ENCODE measurements at regions not wholly inside any gene's neighbourhood (a gene's known extent, or its start where the extent isn't known, plus 50 kb on each side); places are given as distances from the start of the nearest gene placed in this dataset.
"Not testable (repeated sequence)": the region's sequence is repeated elsewhere in the genome, so short reads cannot be mapped to it uniquely, and the experiment has no call there.

DNA sequence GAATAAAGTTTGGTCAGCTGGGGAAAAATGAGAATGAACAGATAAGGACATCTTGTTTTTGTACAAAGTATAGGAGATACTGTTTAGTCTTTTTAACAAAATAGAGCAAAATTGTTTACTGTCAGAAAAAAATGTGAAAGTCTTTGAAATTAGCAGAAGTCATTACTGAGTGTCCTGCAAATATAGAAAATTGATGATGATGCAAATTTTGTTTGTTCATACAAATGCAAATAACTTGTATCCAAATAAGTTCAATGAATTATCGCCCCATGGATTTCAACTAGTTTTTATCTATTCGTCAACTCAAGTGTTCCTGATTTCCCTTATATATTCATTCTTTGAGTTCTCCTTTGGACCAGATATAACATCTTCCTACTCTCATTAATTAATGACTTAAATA is 378.0 kb upstream of the SGO1 start:
- no peaks in the 10 kb centered on the region for H3K36me3 ChIP-seq (ENCODE audit: control insufficient read depth, insufficient read depth, low read length)
- no peaks in the 10 kb centered on the region for H3K27me3 ChIP-seq (ENCODE audit: control insufficient read depth, insufficient read depth, low read length)
- no peak for DNase-seq (ENCODE audit: low read depth)
- TF ChIP-seq, protein P1, sequence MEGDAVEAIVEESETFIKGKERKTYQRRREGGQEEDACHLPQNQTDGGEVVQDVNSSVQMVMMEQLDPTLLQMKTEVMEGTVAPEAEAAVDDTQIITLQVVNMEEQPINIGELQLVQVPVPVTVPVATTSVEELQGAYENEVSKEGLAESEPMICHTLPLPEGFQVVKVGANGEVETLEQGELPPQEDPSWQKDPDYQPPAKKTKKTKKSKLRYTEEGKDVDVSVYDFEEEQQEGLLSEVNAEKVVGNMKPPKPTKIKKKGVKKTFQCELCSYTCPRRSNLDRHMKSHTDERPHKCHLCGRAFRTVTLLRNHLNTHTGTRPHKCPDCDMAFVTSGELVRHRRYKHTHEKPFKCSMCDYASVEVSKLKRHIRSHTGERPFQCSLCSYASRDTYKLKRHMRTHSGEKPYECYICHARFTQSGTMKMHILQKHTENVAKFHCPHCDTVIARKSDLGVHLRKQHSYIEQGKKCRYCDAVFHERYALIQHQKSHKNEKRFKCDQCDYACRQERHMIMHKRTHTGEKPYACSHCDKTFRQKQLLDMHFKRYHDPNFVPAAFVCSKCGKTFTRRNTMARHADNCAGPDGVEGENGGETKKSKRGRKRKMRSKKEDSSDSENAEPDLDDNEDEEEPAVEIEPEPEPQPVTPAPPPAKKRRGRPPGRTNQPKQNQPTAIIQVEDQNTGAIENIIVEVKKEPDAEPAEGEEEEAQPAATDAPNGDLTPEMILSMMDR (IDR thresholded peaks at IDR 0.05; ENCODE audit: insufficient read depth, low read length, poor library complexity, severe bottlenecking) = no peak
- H3K4me3 ChIP-seq (ENCODE audit: low read depth, low read length) = no peak overlapping the region

DNA sequence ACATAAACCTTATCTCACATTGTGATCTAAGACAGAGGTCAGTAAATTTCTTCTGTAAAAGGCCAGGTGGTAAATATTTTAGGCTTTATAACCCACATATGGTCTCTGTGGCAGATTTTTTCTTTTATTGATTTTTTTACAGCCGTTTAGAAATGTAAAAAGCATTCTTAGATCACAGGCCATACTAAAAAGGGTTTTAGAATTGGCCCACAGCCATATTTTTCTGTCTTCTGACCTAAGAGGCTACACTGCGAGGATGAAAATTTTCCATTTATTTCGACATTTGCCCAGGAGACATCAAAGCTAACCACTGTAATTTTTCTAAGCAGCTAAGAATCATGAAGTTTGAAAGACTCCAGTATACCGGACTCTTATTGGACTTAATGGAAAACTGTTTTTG is 377.2 kb upstream of the SGO1 start:
- no peak overlapping the region for H3K4me3 ChIP-seq (ENCODE audit: low read depth, low read length)
- no peak for DNase-seq (ENCODE audit: low read depth)
- TF ChIP-seq, protein P1 (IDR thresholded peaks at IDR 0.05; ENCODE audit: insufficient read depth, low read length, poor library complexity, severe bottlenecking) = no peak
- H3K36me3 ChIP-seq (ENCODE audit: control insufficient read depth, insufficient read depth, low read length) = no peaks in the 10 kb centered on the region
- no peaks in the 10 kb centered on the region for H3K27me3 ChIP-seq (ENCODE audit: control insufficient read depth, insufficient read depth, low read length)

DNA sequence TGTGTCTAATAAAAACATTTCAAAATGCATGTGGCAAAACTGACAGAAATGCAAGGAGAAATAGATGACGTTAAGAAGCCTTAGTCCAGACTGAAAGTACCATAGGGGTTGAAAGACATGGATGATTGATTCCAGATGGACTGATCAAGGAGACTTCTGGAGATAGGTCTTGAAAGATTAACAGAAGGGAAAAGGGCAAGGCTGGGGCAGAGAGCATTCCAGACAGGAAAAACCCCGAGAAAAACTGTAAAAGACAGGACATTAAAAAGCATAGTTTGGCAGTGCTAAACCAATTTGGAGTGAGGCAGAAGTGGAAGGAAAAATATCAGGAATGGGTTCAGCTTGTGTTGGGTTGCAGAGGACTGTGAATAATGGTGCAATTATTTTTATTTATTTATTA is 375.2 kb upstream of the SGO1 start:
- DNase-seq (ENCODE audit: low read depth) = no peak
- H3K4me3 ChIP-seq (ENCODE audit: low read depth, low read length) = no peak overlapping the region
- H3K36me3 ChIP-seq (ENCODE audit: control insufficient read depth, insufficient read depth, low read length) = no peaks in the 10 kb centered on the region
- TF ChIP-seq, protein P1 (IDR thresholded peaks at IDR 0.05; ENCODE audit: insufficient read depth, low read length, poor library complexity, severe bottlenecking) = no peak
- H3K27me3 ChIP-seq (ENCODE audit: control insufficient read depth, insufficient read depth, low read length) = no peaks in the 10 kb centered on the region

DNA sequence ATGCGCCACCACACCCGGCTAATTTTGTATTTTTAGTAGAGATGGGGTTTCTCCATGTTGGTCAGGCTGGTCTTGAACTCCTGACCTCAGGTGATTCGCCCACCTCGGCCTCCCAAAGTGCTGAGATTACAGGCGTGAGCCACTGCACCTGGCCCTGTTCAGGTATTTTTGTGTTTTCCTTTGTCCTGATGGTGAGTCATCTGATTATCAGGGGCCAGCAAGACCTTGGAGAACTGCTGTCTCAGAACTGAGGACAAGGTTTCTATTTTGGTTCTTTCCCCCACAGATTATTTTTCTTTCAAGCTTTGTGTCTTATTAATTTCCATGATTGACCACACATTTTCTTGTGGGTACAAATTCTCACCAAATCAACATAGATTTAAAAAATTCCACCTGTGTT is 374.4 kb upstream of the SGO1 start:
- not testable (repeated sequence) for H3K27me3 ChIP-seq (ENCODE audit: control insufficient read depth, insufficient read depth, low read length); H3K36me3 ChIP-seq (ENCODE audit: control insufficient read depth, insufficient read depth, low read length); DNase-seq (ENCODE audit: low read depth); H3K4me3 ChIP-seq (ENCODE audit: low read depth, low read length)

DNA sequence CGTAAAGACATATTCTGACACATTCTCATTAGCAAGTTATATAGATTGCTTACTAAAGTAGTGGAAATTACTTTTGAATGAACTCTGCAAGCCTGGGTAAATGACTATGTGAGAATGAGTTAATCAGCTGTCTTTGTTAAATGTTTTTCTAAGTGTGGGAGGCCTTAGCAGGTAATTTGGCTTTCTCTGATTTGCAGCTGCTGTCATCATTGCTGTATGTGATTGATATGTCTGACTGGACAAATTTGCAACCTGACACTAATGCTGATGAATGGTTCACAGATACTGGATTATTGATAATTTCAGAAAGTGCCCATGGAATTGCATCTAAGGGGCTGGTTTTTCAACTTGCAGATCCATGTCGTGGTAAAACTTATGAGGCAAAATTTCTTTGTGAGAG is 372.2 kb upstream of the SGO1 start:
- no peak for DNase-seq (ENCODE audit: low read depth)

DNA sequence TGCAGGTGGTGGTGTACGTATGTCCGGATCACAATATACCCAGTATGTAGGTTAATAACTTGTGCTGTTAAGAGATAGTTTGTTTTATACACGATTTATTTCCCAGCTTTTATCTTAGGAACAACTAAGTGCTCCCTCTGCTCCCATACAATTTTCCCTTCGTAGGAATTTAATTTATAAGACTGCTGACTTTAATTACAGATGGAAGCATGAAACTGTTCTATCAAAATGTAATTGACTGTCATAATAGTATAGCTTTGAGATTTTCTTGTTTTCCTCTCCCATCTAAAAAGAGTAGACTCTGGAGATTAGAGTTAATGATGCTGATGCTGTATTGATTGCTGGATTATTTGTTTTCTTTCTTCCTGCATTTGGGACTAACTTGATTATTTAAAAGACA is 370.7 kb upstream of the SGO1 start:
- no peaks in the 10 kb centered on the region for H3K27me3 ChIP-seq (ENCODE audit: control insufficient read depth, insufficient read depth, low read length)
- TF ChIP-seq, protein P1 (IDR thresholded peaks at IDR 0.05; ENCODE audit: insufficient read depth, low read length, poor library complexity, severe bottlenecking) = no peak
- no peaks in the 10 kb centered on the region for H3K36me3 ChIP-seq (ENCODE audit: control insufficient read depth, insufficient read depth, low read length)
- DNase-seq (ENCODE audit: low read depth) = no peak
- H3K4me3 ChIP-seq (ENCODE audit: low read depth, low read length) = no peak overlapping the region

More for the DNA sequence above, 372.2 kb upstream of the SGO1 start:
- TF ChIP-seq, protein P1 (IDR thresholded peaks at IDR 0.05; ENCODE audit: insufficient read depth, low read length, poor library complexity, severe bottlenecking) = no peak
- H3K27me3 ChIP-seq (ENCODE audit: control insufficient read depth, insufficient read depth, low read length) = no peaks in the 10 kb centered on the region
- no peaks in the 10 kb centered on the region for H3K36me3 ChIP-seq (ENCODE audit: control insufficient read depth, insufficient read depth, low read length)
- H3K4me3 ChIP-seq (ENCODE audit: low read depth, low read length) = no peak overlapping the region
